ENCODE measurements at regions not wholly inside any gene's neighbourhood (a gene's known extent, or its start where the extent isn't known, plus 50 kb on each side); places are given as distances from the start of the nearest gene placed in this dataset. TPM values are rescaled to one million over a fixed set of nuclear protein-coding genes. Genes with fewer than 3 reads are reported as not detected.

DNA sequence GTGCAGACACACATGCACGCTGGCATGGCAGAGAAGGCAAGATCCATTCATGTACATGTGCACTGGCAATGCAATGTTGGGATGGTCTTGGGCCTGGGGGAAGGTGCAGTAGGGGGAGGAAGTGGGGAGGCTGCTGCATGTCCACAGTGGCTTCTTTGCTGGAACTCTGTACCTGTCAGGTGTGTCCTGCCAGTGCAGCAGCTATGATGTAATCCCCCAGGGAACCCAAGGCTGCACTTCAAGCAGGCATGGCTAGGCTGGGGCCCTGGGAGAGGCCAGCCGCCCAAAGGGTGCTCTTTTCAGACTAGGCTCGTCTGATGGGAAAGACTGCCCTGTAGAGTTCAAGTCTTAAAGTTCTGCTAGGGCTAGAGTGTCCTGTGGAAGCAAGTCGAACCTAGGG lies 1304.0 kb downstream of the FAM133A start:
- Histone ChIP-seq H3K4me1 (no peaks in the 10 kb centered on the region), H3K27ac (no peak overlapping the region), H3K36me3 (no peaks in the 10 kb centered on the region), H3K27me3 (no peaks in the 10 kb centered on the region), H3K79me2 (ENCODE audit: low read depth) (no peaks in the 10 kb centered on the region), H4K20me1 (ENCODE audit: low read depth) (no peaks in the 10 kb centered on the region), H3F3A (ENCODE audit: low read depth) (no peaks in the 10 kb centered on the region), H3K9ac (no peak overlapping the region), H3K9me3 (ENCODE audit: low read depth) (no peaks in the 10 kb centered on the region), H3K4me3 (no peak overlapping the region), H3K4me2 (no peak overlapping the region), H2AFZ (replicated peaks) (no peak overlapping the region)
- Mint-ChIP-seq H3K27me3 (ENCODE audit: insufficient read depth, low read depth) (no peaks in the 10 kb centered on the region), H3K9me3 (no peaks in the 10 kb centered on the region), H3K4me3 (no peak overlapping the region), H3K36me3 (no peaks in the 10 kb centered on the region), H3K27ac (no peak overlapping the region), H3K4me1 (peaks cover 8% of the 10 kb centered on the region)
- TF ChIP-seq, protein P1, sequence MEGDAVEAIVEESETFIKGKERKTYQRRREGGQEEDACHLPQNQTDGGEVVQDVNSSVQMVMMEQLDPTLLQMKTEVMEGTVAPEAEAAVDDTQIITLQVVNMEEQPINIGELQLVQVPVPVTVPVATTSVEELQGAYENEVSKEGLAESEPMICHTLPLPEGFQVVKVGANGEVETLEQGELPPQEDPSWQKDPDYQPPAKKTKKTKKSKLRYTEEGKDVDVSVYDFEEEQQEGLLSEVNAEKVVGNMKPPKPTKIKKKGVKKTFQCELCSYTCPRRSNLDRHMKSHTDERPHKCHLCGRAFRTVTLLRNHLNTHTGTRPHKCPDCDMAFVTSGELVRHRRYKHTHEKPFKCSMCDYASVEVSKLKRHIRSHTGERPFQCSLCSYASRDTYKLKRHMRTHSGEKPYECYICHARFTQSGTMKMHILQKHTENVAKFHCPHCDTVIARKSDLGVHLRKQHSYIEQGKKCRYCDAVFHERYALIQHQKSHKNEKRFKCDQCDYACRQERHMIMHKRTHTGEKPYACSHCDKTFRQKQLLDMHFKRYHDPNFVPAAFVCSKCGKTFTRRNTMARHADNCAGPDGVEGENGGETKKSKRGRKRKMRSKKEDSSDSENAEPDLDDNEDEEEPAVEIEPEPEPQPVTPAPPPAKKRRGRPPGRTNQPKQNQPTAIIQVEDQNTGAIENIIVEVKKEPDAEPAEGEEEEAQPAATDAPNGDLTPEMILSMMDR (IDR thresholded peaks at IDR 0.05): no peak
- TF ChIP-seq EZH2 (IDR thresholded peaks at IDR 0.05) (no peak), EZH2phosphoT487 (IDR thresholded peaks at IDR 0.05) (no peak)
- no peak for DNase-seq (ENCODE audit: low spot score)

Small RNA genes lying in the stretch of these regions (small RNA-seq; reads per million reads assigned to genes)
- not detected for gene RF00019

Data from neural progenitor cell (in vitro differentiated cells).